ENCODE measurements at regions not wholly inside any gene's neighbourhood (a gene's known extent, or its start where the extent isn't known, plus 50 kb on each side); places are given as distances from the start of the nearest gene placed in this dataset.

GRCh38 chr1:36607263-36607651 lies 124.5 kb upstream of the CSF3R start:
- no peak for DNase-seq (ENCODE audit: low read depth in 2 of 2)

DNA sequence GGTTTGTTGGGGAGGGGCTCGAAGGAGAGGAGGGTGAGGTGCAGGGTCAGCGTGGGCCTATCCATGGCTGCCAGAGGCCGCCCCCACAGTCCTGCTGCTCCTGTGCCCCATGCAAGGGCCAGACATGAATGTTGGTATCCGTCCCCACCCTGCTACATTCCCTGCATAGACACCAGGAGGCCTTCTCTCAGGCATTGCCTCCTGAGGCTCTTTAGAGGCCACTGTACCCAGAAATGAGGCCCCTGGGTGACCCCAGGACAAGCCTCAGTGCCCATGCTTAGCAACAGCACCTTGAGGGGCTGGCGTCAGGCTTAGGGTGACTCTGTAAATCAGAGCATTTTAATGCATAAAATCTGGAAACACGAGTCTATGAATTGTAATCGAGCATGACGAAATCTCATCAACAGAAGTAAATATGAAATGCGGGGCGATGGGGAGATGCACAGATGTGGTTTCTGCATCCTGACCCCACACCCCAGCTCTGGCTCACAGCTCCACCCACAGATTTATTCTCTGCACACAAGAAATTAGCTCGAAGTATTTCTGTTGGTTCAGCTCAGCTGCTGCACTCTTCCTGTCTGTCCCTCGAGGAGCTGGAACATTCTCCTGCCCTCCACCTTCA lies 124.0 kb upstream of the CSF3R start:
- DNase-seq (ENCODE audit: low read depth in 2 of 2) = no peak

GRCh38 chr1:36605942-36606640 lies 123.4 kb upstream of the CSF3R start:
- DNase-seq (ENCODE audit: low read depth in 2 of 2) = no peak

DNA sequence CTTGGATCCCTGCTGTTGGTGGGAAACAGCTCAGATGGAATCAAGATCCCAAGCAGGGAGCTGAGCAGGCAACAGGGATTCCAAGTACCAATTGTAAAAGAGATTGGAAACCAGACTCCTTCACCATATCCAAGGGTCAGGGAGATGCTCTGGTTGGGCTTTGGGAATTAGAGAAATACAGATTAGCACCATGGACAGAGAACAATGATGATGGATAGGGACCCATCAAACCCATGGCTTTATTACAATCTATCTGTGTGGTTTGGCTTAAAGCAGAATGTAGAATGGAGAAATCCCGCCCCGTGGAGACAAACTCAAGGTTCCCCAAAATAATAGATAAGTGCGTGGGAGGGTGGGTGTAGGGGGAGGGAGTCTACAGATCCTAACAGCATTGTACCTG lies 120.7 kb upstream of the CSF3R start:
- no peak for DNase-seq (ENCODE audit: low read depth in 2 of 2)

DNA sequence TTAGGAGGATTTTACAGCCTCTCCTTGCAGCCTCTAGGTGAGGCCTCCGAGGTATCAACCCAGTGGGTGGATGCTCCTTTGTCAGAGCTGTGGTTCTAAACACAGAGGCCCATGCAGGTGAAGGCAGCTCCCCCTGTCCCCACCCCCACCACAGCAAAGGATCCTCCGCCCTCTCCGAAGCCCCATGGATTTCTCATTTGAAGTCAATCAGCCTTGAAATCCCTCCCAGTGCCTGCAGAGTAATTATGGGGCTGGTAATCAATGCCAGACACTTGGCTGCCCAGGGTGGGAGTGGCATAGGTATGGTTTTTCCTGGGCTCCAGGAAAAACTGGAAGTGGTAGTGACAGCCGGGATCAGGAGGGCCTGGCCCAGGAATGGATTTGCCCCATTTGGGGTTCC lies 119.5 kb upstream of the CSF3R start:
- no peak for DNase-seq (ENCODE audit: low read depth in 2 of 2)

DNA sequence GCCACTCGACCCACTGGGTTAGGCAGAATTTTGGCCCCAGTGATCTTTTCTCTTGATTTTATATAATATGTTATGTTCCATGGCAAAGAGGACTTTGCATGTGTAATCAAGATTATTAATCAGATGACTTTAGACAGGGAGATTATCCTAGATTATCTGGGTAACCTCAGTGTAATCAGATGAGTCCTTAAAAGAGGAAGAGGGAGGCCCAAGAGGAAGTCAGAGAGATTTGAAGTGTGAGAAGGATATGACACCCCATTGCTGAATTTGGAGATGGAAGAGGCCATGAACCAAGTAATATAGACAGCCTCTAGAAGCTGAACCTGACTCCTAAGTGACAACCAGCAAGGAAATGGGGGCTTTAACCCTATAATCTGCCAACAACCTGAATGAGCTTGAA lies 117.1 kb upstream of the CSF3R start:
- no peak for DNase-seq (ENCODE audit: low read depth in 2 of 2)

DNA sequence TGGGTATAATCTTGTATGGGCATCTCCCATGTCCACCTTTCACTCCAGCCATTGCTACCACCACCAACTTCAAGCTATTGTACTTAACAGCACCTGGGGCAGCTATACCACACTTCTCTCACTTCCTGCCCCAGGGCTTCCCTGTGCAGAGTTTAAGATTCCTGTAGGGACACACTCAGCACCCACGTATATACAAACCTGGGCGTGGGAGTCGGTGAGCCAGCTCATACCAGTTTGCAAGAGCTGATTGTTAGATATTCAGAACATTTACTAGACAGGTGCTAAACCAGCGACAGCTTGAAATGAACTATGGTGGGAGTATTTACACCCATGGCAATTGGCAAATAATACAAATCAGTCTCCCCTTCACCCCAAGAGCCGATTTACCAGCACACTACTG lies 114.8 kb upstream of the CSF3R start:
- DNase-seq (ENCODE audit: low read depth in 2 of 2) = no peak

DNA sequence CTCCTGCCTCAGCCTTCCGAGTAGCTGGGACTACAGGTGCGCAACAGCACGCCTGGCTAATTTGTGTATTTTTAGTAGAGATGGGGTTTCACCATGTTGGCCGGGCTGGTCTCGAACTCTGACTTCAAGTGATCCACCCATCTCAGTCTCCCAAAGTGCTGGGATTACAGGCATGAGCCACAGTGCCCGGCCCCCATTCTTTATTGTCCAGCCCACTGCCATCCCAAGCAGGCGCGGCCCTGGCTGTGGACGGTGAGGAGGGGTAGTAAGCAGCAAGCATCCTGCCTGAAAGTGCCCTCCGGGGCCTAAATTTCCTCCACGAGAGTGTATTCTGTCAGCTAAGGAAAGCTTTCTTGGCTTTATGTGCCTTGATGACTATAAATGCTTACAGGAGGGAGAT lies 113.2 kb upstream of the CSF3R start:
- no peak for DNase-seq (ENCODE audit: low read depth in 2 of 2)

GRCh38 chr1:36595349-36595748 lies 112.6 kb upstream of the CSF3R start:
- no peak for DNase-seq (ENCODE audit: low read depth in 2 of 2)

DNA sequence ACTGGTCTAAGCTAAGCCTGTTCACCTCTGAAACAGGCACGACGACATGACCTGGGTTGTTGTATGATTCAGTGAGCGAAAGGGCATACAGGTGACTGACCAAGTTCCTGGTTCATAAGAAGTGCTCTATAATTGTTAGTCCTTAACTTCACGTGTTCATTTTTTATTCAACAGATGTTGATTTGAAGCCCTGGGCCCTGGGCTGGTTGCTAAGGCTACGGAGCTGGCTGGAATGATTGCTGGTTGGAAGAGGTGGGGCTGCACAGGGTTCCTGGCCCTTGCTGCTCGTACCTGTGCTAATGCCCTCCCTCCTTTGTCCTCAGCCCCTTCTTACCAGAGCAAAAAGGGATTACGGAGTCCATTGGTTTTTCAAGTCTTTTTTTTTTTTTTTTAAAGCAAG lies 111.3 kb upstream of the CSF3R start:
- DNase-seq (ENCODE audit: low read depth in 2 of 2) = no peak

GRCh38 chr1:36591278-36591677 lies 108.6 kb upstream of the CSF3R start:
- no peak for DNase-seq (ENCODE audit: low read depth in 2 of 2)

GRCh38 chr1:36590771-36591170 lies 108.1 kb upstream of the CSF3R start:
- no peak for DNase-seq (ENCODE audit: low read depth in 2 of 2)

DNA sequence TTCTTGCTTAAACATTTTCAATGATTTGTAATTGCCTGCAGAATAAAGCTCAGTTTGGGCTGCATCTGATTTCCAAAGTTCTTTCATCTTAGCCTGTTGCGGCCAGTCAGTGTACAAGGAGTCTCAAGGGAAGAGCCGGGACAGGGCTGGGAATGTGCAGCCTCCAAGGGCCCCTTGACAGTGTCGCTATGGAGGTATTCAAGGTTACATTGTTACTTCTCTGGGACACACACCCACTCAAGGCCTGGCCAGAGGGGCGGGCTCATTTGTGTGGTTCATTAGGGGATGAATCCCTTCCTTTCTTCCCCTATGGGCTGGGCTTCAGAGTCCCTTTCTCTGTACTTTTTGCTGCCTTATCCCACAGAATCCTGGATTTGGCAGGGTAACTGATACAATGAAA lies 107.6 kb upstream of the CSF3R start:
- no peak for DNase-seq (ENCODE audit: low read depth in 2 of 2)

DNA sequence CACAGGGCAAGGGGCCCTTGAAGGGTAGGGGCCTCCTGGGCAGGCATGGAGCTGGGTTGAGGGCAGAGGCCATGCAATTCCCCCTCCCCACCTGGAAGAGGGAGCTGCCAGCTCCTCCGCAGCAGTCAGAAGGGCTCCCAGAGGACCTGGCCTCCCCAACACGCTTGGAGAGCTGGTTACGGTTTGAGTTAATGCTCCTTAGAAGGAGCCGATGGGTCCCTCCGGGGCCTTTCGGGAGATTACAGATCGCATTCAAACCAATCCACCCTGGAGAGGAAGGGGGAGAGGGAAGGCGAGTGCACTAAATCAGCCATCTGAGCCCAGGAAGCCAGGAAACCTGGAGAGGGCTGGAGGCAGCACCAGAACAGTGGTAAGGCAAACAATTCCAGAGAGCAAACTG lies 106.3 kb upstream of the CSF3R start:
- DNase-seq (ENCODE audit: low read depth in 2 of 2) = no peak

DNA sequence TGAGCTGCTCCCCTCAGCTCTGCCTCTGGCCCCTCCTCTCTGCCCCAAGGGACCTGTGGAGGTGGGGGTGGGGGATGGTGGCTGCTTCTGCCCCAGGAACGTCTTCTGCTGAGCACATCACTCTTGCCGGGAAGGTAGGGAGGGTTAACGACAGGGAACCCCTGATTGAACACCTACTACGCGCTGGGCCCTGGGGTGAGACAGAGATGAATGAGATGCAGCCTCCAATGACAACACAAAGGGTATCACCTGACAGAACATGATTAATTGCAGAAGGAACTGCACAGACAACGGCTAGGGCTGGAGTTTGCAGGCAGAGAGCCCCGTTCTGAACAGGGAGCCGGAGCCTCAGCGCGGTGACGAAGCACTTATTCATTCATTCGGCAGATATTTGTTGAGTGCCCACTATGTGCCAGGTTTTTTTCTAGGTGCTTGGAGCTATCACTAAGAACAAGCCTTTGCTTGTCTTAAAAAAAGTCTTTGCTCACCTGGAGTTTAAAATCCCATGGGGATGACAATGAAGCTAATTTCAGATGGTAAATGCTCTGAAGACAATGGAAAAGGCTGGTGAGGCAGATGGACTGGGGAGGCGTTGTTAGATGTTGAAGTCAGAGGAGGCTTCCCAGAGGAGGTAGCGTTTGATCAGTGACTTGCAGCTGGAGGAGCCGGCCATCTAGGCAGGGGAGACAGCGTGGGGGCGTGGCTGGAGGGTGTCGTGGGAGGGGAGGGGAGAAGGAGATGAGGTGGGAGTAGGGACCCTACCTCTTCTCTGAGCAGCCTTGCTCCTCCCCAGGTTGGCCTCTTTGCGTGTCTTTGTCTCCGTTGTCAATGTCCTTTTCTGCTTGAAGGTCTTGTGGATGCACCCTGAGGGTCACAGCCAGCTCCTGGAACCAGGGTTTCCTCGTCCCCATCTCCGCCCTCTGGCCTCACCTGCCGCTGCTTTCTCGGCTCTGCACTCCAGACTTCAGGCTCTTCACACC lies 103.1 kb upstream of the CSF3R start:
- DNase-seq (ENCODE audit: low read depth in 2 of 2) = no peak

GRCh38 chr1:36584874-36585453 lies 102.3 kb upstream of the CSF3R start:
- DNase-seq (ENCODE audit: low read depth in 2 of 2) = no peak

- no peak for DNase-seq (ENCODE audit: low read depth in 2 of 2)
Observed at GRCh38 chr1:36583980-36584782, 101.5 kb upstream of the CSF3R start.

DNA sequence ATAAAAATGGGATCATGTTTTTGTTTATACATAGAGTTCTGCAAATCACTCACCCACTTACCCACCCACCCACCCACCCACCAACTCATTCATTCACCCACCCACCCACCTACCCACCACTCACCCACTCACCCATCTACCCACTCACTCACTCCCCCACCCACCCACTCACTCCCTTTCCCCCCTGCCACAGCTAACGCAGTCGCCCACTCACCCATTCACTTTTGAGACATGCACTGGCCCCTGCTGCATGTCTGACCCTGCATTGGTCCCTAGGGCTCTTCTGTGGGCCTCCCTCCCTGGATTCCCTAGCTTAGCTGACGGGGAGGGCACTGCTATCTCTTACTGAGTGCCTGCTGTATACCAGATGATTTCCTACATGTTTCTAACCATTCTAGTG lies 100.4 kb upstream of the CSF3R start:
- DNase-seq (ENCODE audit: low read depth in 2 of 2) = no peak

GRCh38 chr1:36582066-36582755 lies 99.5 kb upstream of the CSF3R start:
- DNase-seq (ENCODE audit: low read depth in 2 of 2) = no peak

GRCh38 chr1:36580524-36580923 lies 97.8 kb upstream of the CSF3R start:
- no peak for DNase-seq (ENCODE audit: low read depth in 2 of 2)

GRCh38 chr1:36579039-36579438 lies 96.3 kb upstream of the CSF3R start:
- no peak for DNase-seq (ENCODE audit: low read depth in 2 of 2)

All from stimulated activated CD8-positive, alpha-beta memory T cell treated with anti-CD3 and anti-CD28 coated beads, Interleukin-15, amount 100 ng/mL, for 4 hours (primary cell).